HG03066 (cell line): ENCODE measurements at regions not wholly inside any gene's neighbourhood (a gene's known extent, or its start where the extent isn't known, plus 50 kb on each side); places are given as distances from the start of the nearest gene placed in this dataset.
A peak's percentile ranks its signal among the peaks of the same experiment; 100 is the strongest.
"Not testable (repeated sequence)": the region's sequence is repeated elsewhere in the genome, so short reads cannot be mapped to it uniquely, and the experiment has no call there.

ENCODE experiments used
- ATAC-seq: cut with Tn5 transposase; IDR thresholded peaks from one replicate; pipeline ENCODE4 v1.9.1; 2021; ENCODE audit warnings: low read depth; ENCODE audit not compliant: unreplicated experiment

DNA sequence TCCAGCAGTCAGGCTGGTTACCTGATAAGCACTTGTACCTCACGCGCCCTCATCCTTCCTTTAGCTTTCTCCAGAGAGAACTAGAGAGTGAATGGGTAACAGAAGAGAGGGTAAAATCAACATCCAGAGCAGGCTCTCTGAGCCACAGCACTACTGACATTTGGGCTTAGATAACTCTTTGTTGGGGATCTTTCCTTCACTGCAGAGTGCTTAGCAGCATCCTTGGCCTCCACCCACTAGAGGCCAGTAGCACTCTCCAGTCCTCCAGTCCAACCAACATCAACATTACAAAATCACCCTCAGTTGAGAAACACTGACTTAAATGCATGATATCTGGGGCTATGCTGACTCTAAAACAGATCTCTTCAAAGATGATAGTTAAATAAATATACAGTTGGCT, 220.7 kb downstream of the TACR3 start:
- ATAC-seq: no peak

DNA sequence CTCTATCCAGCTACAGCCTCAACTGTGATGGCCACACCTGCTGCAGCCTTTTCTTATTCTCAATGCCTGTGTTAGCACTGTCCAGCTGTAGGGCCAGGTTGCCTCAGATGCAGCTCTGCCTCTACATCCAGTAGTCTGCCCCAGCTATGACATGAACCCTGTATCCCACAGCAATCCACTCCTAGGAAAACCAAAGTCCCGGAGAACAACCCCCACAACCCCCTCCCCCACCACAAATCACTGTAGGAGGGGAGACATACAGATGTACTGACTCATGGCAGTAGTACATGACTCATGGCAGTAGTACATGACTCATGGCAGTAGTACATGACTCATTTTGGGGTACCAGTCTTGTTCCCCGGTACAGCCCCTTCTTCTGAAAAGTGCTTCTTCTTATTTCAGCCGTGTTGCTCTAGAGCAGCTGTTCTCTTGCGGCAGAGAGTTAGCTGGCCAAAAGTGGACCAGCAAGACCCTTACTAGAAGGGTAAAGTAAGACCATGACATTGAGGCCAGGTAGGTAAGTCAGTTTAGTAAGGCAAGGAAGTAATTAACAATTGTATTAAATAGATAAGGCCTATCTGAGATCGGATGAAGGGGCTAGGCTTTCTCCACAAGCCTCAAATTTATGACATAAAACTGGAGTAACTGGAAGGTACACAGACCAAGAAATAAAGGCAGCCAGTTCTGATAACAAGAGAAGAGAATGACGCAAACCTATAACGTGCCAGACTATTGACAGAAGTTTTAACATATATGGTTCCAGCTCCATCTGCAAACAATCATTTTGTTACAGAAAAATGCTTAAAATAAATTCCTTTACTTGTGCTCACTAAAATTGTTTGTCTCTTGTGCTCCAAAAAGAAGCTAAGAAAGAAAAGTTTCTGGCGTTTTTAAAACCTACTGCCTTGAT, 221.4 kb downstream of the TACR3 start:
- peak; percentile 82 for ATAC-seq

DNA sequence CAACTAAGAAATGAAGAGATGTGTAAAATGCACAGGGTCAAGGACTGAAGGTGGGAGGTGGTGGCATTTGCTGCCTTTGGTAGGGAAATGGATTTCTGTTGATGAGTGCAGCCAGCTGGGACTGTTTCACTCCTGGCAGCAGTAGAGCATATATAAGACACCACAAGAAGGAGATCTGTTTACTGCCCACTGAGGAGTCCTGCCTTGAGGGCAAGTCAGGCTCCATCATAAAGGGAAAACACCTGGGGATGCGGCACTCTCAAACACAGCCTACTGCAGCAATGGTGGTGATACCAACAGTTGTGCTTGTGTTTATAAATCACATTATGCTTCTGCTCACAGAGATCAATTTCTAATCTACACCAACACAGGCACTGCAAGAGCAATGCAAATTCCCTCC, 222.1 kb downstream of the TACR3 start:
- peak; percentile 47 for ATAC-seq

DNA sequence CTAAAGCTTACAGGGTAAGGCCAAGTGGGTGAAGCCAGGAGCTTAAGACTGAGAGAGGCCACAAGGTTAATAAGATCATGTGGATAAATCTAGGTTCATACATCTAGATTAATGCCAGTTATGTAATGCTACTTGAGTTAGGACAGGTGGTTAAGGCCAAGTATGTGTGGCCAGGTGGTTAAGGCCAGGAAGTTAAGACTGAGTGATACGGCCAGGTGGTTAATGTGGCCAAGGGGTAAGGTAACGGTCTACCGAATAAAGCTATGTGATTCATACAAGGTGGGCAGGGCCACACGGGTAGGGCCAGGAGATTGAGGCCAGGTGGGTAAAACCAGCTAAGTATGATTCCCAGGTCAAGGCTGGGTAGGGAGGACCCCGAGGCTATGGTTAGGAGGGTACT, 223.0 kb downstream of the TACR3 start:
- ATAC-seq: no peak

DNA sequence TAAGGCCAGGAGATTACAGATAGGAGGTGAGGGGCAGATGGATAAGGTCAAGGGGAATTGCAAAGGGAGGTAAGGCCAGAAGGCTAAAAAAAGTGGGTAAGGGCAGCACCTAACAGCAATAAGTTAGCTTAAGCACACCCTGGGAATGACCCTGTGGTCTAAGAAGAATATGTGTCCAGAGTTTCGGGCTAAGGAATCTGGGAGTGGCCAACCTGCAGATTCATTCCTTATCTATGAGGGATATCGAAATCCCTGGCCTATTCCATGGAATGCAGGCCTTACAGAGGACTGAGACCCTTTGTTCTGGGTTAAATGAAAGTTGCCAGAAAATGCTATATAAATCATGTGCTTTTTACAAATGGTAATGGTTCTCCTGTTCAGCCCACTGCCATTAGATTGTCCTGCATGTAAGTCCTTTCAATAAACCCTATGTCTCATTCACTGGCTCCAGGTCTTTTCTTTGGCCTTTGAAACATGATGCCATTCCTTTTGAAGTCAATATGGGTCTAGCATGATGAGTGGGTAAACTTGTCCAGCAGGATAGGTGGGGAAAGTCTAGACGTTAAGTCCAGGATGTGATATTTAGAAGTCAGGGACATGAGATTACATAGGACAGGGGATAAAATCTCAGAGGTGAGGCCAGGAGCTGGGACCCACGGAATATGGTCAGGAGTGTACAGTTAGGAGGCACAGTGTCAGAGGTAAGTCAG, 226.2 kb downstream of the TACR3 start:
- ATAC-seq: no peak

DNA sequence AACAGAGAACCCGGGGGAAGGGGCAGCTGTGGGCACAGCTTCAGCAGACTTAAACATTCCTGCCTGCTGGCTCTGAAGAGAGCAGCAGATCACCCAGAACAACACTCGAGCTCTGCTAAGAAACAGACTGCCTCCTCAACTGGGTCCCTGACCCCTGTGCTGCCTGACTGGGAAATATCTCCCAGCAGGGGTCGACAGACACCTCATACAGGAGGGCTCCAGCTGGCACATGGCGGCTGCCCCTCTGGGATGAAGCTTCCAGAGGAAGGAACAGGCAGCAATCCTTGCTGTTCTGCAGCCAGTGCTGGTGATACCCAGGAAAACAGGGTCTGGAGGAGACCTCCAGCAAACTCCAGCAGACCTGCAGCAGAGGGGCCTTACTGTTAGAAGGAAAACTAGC, 234.5 kb downstream of the TACR3 start:
- ATAC-seq: not testable (repeated sequence)

DNA sequence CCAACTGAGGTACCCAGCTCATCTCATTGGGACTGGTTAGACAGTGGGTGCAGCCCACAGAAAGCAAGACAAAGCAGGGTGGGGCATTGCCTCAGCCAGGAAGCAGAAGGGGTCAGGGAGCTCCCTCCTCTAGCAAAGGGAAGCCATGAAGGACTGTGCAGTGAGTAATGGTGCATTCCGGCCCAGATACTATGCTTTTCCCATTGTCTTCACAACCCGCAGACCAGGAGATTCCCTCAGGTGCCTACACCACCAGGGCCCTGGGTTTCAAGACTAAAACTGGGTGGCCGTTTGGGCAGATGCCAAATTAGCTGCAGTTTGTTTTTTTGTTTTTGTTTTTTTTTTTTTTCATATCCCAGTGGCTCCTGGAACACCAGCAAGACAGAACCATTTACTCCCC, 235.3 kb downstream of the TACR3 start:
- ATAC-seq: no peak

DNA sequence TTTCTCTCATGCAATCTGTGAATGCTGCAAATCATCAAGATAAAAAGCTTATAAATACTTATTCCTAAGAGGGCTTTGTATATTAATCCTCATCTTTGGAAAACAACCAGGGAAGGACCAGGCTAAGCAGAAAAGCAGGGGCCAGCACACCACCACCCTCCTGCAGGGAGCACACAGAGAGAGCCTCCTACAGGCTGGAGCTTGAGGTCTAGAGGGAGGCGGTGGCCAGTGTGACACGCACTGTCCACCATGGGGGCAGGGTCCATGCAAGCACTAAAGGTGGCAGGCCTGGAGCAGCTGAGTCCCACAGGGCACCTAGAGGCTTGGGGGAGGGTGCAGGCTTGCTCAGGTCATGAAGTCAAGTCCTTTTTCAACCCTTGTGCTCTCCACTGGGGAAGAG, 236.9 kb downstream of the TACR3 start:
- no peak for ATAC-seq

DNA sequence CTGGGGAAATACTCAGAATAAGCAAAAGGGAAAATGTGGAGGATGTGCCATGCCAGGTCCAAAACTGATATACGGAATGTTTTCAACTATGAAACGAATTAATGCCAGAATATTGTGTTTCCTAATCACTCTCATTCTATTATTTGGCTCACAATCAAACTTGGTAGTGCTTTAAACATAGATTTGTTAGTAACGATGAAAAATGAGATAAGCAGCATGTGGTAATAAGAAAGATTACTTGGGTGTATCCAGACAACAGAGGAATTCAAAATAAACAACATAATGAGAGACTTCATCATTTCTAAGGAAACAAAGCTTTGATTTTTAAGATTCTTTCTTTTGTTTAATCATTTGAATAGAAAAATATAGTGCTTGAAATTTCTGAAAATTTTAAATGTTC, 237.3 kb downstream of the TACR3 start:
- ATAC-seq: no peak

DNA sequence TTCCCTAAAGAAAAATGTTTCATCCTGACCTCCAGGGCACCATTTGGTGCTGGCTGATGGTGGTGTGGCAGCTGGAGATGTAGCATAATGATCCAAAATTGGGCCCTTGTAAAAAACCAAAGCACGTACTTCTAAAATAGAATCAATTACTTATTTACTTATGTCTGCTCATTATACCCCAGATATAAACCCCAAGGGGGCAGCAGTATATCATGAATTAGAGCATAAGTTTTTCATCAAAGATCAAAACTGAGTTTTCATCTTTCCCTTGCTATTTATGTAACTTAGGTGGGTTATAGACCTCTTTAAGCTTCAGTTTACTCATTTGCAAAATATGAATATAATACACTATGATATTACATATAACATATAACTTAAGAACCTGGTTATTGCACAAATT, 241.1 kb downstream of the TACR3 start:
- ATAC-seq: no peak

DNA sequence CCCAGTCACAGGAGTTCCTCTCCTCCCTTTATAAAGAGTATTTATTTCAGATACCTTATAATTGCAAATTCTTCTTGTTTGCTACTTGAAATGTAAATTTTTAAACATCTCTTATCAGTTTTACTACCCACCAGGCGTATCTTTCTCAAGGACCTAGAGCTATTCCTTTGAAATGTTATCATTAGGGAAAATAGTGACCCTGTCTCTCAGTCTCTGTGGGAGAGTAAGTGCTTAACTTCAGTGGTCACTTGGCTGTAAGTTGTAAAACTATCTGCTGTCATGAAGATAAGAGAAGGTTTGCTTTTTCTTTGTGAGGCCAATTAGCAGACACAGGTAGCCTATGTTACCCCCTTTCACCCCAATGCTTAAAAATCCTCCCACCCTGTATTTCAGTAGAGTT, 241.6 kb downstream of the TACR3 start:
- ATAC-seq: no peak

DNA sequence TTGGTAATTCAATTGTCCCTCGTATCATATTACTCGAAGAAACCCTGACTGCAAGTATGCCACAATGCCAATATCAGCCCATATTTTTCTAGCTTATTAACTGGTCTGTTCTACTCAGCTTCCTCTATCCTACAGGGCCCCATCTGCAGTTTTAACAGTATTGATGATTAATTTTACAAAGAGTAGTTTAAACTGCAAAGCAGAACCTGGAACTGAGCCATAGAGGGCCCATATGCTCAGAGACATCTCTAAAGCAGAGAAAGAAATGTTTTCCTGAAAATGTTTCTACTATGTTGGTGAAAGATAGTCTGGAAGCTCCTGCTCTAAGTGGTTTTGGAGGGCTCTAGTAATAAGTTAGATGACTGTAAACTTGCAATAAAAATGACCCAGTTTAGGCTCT, 259.4 kb upstream of the CENPE start:
- ATAC-seq: no peak

DNA sequence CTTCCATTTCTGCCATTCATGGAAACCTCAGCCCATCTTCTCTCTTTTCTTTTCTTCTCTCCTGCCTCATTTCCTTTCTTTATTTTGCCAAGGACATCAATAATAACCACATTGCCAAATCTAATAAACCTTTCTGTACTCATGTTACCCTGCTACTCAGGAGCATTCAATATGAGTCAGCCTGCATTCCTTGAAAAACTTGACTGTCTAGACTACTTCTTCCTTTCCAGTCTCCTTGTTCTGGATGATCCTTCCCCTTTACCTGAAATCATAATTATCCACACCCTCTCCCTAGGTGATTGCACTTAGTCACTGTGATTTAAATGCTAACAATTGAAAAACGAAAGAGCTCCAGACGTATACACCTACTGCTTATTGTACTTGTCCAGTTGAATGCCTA, 253.2 kb upstream of the CENPE start:
- ATAC-seq: no peak

DNA sequence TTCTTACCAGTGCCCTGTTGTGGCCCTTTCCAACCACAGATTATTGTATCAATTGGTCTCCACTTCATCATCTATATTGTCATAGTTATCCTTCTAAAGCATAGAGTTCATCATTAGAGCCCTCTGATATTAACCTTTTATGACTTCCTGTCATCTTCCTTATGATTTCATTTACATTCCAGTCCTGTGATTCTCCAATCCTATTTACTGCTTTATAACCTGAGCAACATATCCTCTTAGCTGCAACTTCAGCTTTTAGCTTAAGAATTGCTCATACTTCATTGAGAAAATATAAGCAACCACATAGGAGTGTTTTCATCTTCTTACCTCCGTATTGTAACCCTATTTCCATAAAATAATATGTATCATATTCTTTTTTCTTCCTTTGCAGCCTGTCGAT, 252.6 kb upstream of the CENPE start:
- no peak for ATAC-seq

DNA sequence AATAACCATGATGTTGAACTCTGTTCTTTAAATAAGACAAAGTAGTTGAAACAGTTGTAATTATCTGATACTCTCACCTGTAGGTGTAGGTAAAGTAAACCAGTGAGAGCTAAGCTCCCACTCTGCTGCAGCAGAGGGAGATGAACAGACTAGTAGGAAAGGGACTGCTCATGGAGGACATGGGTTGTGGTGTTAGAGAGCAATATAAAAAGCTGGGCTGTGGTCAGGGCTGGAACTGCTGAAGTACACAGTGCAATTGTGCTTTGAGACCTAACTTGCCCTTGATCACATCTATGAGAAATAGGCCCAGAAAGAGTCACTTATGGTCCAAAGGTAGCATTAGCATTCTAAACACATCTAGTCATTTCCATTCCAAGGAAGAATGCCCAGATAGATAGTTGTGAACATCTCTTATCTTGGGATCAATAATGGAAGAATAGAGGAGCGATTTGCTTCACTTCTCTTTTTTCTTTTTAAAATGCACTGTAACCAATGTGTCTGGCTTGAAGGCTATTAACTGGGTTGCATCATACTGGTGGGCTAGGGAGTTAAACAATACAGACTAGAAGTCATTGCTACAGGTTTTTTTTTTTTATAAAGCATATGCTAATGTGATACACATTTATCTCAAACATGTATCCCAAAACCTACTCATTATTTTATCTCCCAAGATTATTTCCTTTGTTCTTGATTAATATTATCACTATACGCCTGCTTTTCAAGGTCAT, 251.3 kb upstream of the CENPE start:
- ATAC-seq: no peak

DNA sequence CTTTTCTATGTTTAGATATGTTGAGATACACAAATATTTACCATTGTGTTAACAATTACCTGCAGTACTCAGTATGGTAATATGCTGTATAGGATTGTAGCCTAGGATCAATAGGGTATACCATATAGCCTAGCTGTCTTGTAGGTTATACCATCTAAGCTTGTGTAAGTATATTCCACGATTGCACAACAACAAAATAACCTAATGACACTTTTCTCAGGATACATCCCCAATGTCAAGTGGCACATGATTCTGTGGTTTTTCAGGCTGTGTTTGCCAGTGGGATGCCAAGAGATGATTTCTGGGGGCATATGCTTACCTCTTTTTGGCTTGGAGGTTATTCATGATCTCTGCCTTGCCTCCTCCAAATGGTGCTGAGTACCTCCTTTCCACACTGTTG, 247.2 kb upstream of the CENPE start:
- ATAC-seq: no peak

DNA sequence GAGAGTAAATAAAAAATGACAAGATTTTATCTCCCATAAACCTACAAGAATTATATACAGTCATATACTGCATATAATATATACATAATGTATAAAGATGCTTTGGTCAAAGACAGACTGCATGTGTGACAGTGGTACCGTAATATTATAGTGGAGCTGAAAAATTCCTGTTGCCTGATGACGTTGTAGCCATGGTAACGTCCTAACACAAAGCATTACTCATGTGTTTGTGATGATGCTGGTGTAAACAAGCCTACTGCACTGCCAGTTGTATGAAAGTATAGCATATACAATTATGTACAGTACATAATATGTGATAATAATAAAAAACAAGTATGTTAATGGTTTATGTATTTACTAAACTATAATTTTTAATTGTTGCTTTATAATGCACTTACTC, 245.2 kb upstream of the CENPE start:
- ATAC-seq: no peak

DNA sequence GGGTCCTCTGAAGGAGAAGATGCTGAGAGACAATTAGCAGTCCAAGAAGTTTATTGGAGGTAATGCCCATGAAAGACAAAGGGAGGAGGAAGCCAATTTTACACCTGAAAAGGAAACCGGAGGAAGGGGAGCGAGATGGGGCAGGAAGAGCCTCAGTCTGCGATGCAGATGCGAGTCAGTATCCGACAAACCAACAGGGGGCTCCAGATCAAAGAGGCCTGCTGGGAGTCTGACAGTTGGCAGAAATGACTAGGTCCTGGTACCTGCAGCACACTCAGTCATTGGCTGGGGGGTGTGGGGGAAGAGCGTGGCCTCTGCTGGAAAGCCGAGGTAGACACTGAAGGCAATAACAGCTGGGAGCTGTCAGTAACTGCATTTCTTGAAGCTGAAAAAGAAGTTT, 231.1 kb upstream of the CENPE start:
- ATAC-seq: peak; percentile 70

DNA sequence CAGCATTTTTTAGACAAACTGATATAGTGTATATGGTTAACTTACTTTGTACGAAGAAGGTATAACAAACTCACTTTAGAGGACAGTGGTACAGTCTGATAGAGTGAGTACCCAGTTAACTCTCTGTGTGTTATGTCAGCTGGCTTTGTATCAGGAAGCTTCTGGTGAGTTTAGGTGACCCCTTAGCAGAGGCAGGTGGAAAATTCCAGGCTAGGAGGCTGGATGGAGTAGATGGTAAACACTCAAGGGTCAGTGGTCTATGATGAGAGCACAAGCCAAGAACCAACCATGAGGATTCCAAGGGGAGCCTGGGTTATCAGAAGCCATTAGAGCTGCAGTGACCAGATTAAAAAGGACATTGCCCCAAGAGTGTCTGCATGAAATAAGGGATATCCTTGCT, 227.3 kb upstream of the CENPE start:
- no peak for ATAC-seq

DNA sequence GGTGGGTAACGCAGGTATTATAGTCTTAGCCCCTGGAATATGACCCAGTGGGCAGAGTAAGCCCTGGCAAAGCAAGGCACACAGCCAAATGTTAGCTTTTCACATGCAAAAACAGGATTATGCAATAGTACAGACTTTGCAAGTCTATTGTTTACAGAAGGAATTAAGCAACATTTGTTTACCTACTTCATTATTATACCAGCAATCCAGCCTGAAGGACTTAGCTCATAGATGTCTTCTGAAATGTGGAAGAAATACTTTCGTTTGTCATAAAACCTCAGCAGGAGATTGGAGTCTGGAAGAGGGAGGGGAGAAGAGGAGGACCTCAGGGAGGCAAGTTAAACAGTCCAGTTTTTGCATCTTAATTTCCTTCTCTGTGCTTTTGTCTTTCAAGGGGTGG, 226.7 kb upstream of the CENPE start:
- ATAC-seq: no peak

DNA sequence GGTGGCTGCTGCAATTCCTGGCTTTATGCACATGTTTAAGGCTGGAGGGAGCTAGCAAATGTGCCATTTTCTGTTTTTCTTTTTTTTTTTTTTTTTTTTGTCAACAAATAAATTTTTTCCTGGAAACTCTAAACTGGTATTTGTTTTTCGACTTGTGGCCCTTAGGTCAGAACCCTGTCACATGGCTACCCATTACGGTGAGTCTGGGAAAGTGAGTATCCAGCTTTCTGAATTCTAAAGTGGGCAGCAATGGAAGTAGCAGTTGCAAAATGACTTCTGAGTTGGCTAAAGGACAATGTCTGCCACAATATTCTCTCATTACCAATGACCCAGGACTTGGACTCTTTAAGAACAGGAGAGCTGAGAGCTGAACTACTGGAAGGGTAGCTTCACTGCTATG, 225.1 kb upstream of the CENPE start:
- ATAC-seq: no peak
